Activated CD8-positive, alpha-beta T cell treated with anti-CD3 and anti-CD28 coated beads for 36 hours (primary cell): ENCODE measurements at regions not wholly inside any gene's neighbourhood (a gene's known extent, or its start where the extent isn't known, plus 50 kb on each side); places are given as distances from the start of the nearest gene placed in this dataset.

Experiments used
- ATAC-seq: fragments of 200-7000 bp; cut with Tn5 transposase; one replicate; pipeline ENCODE4 v1.10.0; 2021; ENCODE audit warnings: mild to moderate bottlenecking, moderate library complexity
- CTCF ChIA-PET: fragments of 350-600 bp; sonication (Branson Sonifier 250); formaldehyde crosslinking; loops from one replicate; lab custom pipeline; 2021; ENCODE audit warnings: antibody characterized with exemption; lab: Charles Lee
- POLR2A ChIA-PET: fragments of 350-600 bp; sonication (Branson Sonifier 250); formaldehyde crosslinking; loops from one replicate; lab custom pipeline; 2021; ENCODE audit warnings: antibody characterized with exemption; lab: Charles Lee
- DNase-seq: peaks from one replicate; pipeline ENCODE4 v3.0.0-alpha.2; 2020
- H3K27ac Mint-ChIP-seq: one replicate; pipeline ENCODE4 v1.8.0; 2021; ENCODE audit warnings: mild to moderate bottlenecking, mixed read lengths
- H3K27me3 Mint-ChIP-seq: one replicate; pipeline ENCODE4 v1.8.0; 2021; ENCODE audit warnings: mixed read lengths
- H3K36me3 Mint-ChIP-seq: one replicate; pipeline ENCODE4 v1.8.0; 2021; ENCODE audit warnings: low read depth, mixed read lengths
- H3K4me1 Mint-ChIP-seq: one replicate; pipeline ENCODE4 v1.8.0; 2021; ENCODE audit warnings: low read depth, mixed read lengths
- H3K4me3 Mint-ChIP-seq: one replicate; pipeline ENCODE4 v1.8.0; 2021; ENCODE audit warnings: mild to moderate bottlenecking, moderate library complexity, mixed read lengths
- H3K9me3 Mint-ChIP-seq: one replicate; pipeline ENCODE4 v1.8.0; 2021; ENCODE audit warnings: mixed read lengths
- intact Hi-C: fragments of 100-400 bp; cut with micrococcal nuclease; formaldehyde crosslinking; loops from one replicate; pipeline ENCODE4 v1.10.0; 2022
- TF ChIP-seq, protein P1 (sequence below): fragments of 200-600 bp; IDR thresholded peaks from one replicate; pipeline ENCODE4 v1.8.0; 2022; ENCODE audit warnings: antibody characterized with exemption, mild to moderate bottlenecking

DNA sequence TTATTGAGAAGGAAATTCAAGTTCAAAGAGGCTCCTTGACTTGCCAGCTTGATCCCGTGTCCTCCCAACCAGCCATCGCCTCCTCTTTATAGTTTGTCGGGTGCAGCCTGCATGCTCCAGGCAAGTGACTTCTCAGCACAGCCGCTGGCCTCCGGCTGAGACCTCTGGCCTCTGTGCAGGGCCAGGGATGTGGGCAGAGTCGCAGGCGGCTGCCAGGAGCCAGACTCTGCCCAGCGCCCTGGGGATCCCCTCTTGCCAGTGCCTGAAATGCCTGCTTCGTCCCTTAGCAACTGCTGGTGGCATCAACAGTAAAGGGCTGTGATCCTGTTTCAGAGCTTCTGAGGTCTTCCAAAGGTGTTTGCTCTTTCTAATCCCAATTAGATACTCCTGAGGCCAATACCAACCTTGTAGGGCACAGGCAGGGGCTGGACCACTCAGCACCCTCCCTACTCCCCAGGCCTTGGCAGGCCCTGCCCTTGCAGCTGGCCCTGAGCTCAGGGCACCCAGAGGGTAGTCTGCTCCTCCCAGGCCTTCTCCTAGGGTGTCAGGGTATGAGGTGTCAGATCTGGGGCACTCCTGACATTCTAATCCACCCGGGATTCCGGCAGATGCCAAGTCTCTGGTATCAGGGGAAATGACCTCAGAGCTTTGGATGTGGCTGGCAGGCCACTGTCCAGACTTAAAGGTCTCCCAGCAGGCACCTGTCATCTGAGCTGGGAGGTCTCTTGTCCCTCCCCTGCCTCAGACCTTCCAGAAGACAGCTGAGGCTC is 68.0 kb upstream of the SIAH1 start:
- Mint-ChIP-seq H3K36me3 (no peaks in the 10 kb centered on the region), H3K9me3 (no peaks in the 10 kb centered on the region), H3K4me3 (no peak overlapping the region), H3K27me3 (peaks cover 6% of the 10 kb centered on the region), H3K27ac (no peak overlapping the region), H3K4me1 (peaks cover 8% of the 10 kb centered on the region)
- POLR2A ChIA-PET: interaction anchor here (1.0 kb wide), 1 partner anchor 82 kb away, joined by 3 read pairs; no protein-coding TSS in a partner anchor
- CTCF ChIA-PET: interaction anchor here (1.0 to 1.9 kb wide), 2 partner anchors 170 to 177 kb away, joined by 5 to 7 read pairs; no protein-coding TSS in a partner anchor
- intact Hi-C loops: loop anchor here (10.0 kb wide), 1 partner anchor 162 kb away; the partner anchor contains the start of gene N4BP1
- ATAC-seq (no peak), DNase-seq (no peak)
- TF ChIP-seq, protein P1, sequence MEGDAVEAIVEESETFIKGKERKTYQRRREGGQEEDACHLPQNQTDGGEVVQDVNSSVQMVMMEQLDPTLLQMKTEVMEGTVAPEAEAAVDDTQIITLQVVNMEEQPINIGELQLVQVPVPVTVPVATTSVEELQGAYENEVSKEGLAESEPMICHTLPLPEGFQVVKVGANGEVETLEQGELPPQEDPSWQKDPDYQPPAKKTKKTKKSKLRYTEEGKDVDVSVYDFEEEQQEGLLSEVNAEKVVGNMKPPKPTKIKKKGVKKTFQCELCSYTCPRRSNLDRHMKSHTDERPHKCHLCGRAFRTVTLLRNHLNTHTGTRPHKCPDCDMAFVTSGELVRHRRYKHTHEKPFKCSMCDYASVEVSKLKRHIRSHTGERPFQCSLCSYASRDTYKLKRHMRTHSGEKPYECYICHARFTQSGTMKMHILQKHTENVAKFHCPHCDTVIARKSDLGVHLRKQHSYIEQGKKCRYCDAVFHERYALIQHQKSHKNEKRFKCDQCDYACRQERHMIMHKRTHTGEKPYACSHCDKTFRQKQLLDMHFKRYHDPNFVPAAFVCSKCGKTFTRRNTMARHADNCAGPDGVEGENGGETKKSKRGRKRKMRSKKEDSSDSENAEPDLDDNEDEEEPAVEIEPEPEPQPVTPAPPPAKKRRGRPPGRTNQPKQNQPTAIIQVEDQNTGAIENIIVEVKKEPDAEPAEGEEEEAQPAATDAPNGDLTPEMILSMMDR: no peak

DNA sequence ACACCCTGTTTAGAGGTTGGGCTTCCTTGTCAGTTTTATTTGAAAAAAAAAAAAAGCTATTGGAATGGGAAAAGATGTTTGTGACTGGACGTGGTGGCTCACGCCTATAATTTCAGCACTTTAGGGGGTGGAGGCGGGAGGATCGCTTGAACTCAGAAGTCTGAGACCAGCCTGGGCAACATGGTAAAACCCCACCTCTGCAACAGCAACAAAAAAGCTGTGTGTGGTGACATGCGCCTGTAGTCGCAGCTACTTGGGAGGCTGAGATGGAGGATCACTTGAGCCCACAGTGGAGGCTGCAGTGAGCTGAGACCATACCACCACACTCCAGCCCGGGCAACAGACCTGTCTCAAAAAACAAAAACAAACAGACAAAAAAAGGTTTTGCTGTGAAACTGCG is 66.1 kb upstream of the SIAH1 start:
- Mint-ChIP-seq H3K36me3 (no peaks in the 10 kb centered on the region), H3K27ac (no peak overlapping the region), H3K4me1 (no peaks in the 10 kb centered on the region), H3K9me3 (no peaks in the 10 kb centered on the region), H3K4me3 (no peak overlapping the region), H3K27me3 (peaks cover 4% of the 10 kb centered on the region)
- intact Hi-C loops: loop anchor here (10.0 kb wide), 1 partner anchor 163 kb away; the partner anchor contains the start of gene N4BP1
- TF ChIP-seq, protein P1: no peak
- no peak for ATAC-seq
- no peak for DNase-seq
- POLR2A ChIA-PET: no interaction called here
- CTCF ChIA-PET: interaction anchor here (1.9 kb wide), 1 partner anchor 172 kb away, joined by 6 read pairs; no protein-coding TSS in a partner anchor

DNA sequence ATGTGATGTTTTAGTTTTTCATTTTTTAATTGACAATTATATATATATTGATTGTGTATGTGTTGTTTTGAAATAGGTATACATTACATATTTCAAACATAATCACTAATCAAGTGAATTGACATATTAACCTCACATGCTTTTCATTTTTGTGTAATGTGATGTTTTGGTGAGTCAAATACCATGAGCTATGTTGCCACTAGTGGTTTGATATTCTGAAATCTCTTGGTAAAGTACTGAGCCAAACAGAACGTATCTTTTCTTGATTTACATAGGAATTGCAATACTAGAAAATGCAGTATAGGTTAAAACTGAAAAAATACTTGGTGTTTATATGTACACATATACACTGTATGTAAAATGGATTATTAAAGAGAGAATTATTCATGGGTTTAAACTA is 65.2 kb upstream of the SIAH1 start:
- Mint-ChIP-seq H3K27me3 (peaks cover 2% of the 10 kb centered on the region), H3K27ac (no peak overlapping the region), H3K4me3 (no peak overlapping the region), H3K9me3 (no peaks in the 10 kb centered on the region), H3K4me1 (no peaks in the 10 kb centered on the region), H3K36me3 (no peaks in the 10 kb centered on the region)
- ATAC-seq: no peak
- intact Hi-C loops: loop anchor here (10.0 kb wide), 1 partner anchor 164 kb away; the partner anchor contains the start of gene N4BP1
- ChIA-PET CTCF (interaction anchor here (1.9 kb wide), 1 partner anchor 173 kb away, joined by 6 read pairs; no protein-coding TSS in a partner anchor), POLR2A (no interaction called here)
- TF ChIP-seq, protein P1: no peak
- DNase-seq: no peak

DNA sequence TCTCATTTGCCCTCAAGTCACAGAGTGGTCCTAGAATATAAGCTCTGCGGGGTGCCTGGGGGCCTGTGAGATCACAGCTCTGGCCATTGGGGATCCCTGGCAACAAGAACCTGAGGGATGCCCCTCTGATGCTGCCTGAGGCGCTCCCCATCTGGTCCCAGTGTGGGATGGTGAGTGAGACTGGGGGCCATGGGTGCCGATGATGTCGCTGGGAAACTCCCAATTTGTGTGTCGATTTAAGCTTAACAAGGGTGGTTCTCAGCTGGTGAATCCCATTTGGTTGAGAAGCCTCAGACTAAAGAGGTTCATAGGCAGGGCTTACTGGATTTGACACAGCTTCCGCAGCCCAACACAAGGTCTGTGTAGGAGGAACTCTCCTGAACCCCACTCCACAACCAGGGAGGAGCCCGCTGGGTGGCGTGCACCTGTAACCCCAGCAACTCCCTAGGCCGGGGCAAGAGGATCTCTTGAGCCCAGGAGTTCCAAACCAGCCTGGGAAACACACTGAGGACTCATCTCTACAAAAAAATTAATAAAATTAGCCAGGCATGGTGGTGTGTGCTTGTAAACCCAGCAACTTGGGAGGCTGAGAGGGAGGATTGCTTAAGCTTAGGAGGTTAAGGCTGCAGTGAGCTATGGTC is 63.7 kb upstream of the SIAH1 start:
- ChIA-PET POLR2A (interaction anchor here (1.2 kb wide), 1 partner anchor 8 kb away, joined by 4 read pairs; no protein-coding TSS in a partner anchor), CTCF (interaction anchor here (1.0 kb wide), 1 partner anchor 182 kb away, joined by 5 read pairs; no protein-coding TSS in a partner anchor)
- ATAC-seq: no peak
- Mint-ChIP-seq H3K27ac (no peak overlapping the region), H3K27me3 (no peaks in the 10 kb centered on the region), H3K36me3 (no peaks in the 10 kb centered on the region), H3K4me3 (no peak overlapping the region), H3K4me1 (no peaks in the 10 kb centered on the region), H3K9me3 (no peaks in the 10 kb centered on the region)
- TF ChIP-seq, protein P1: no peak
- no peak for DNase-seq
- intact Hi-C loops: no loop called here
